Panc1 (cell line): ENCODE measurements at regions not wholly inside any gene's neighbourhood (a gene's known extent, or its start where the extent isn't known, plus 50 kb on each side); places are given as distances from the start of the nearest gene placed in this dataset.

Source experiments
- ATAC-seq: fragments of 200-7000 bp; cut with Tn5 transposase; 2 replicates; pipeline ENCODE4 v1.9.1; 2020; ENCODE audit warnings: mild to moderate bottlenecking, moderate library complexity
- BruUV-seq: library from RNA; stranded (reverse); fragments of 400-500 nt; replicated peaks from 2 replicates; lab custom pipeline; 2021; lab: Mats Ljungman, UMichigan
- CTCF ChIA-PET: fragments of 300-600 bp; sonication (Branson Sonifier 250); formaldehyde crosslinking; loops from one replicate; lab custom pipeline; 2022; ENCODE audit warnings: antibody characterized with exemption; lab: Charles Lee
- POLR2A ChIA-PET: fragments of 300-600 bp; sonication (Branson Sonifier 250); formaldehyde crosslinking; loops from one replicate; lab custom pipeline; 2022; ENCODE audit warnings: antibody characterized with exemption; lab: Charles Lee
- DNase-seq: peaks from one replicate; pipeline ENCODE4 v3.0.0-alpha.2; 2010; ENCODE audit warnings: low read depth, low spot score
- H3K27ac ChIP-seq: 2 replicates; pipeline ENCODE4 v1.5.1; 2011; ENCODE audit warnings: mild to moderate bottlenecking, low read length, inconsistent platforms
- H3K27me3 ChIP-seq: fragments of 200-500 bp; sonication (Bioruptor generic); 2 replicates; pipeline ENCODE4 v1.6.0; 2014; ENCODE audit warnings: low read length, inconsistent platforms; ENCODE audit not compliant: control insufficient read depth, insufficient read depth
- H3K36me3 ChIP-seq: fragments of 200-500 bp; sonication (Bioruptor generic); 2 replicates; pipeline ENCODE4 v1.5.1; 2014; ENCODE audit warnings: inconsistent platforms, mild to moderate bottlenecking, low read length, moderate library complexity; ENCODE audit not compliant: control insufficient read depth, insufficient read depth
- H3K4me1 ChIP-seq: 2 replicates; pipeline ENCODE4 v1.5.1; 2011; ENCODE audit warnings: inconsistent platforms, mild to moderate bottlenecking, low read length, moderate library complexity; ENCODE audit not compliant: control insufficient read depth, insufficient read depth
- H3K4me3 ChIP-seq, 2 experiments: 2 replicates each; pipeline ENCODE4 v1.5.1; 2011 to 2012; ENCODE audit warnings: low read depth in 2 of 2, low read length in 2 of 2, mild to moderate bottlenecking in 2 of 2, inconsistent platforms in 1 of 2, moderate library complexity in 1 of 2
- H3K9me3 ChIP-seq: fragments of 200-500 bp; sonication (Bioruptor generic); 2 replicates; pipeline ENCODE4 v1.5.1; 2014; ENCODE audit warnings: low read depth, mild to moderate bottlenecking, inconsistent platforms, low read length, moderate library complexity; ENCODE audit not compliant: control insufficient read depth, insufficient read depth
- CTCF ChIP-seq: fragments of 450-650 bp; IDR thresholded peaks from 2 replicates; pipeline ENCODE4 v1.5.1; 2017; ENCODE audit warnings: mild to moderate bottlenecking
- POLR2AphosphoS5 ChIP-seq: IDR thresholded peaks from 2 replicates; pipeline ENCODE4 v1.6.1; 2012; ENCODE audit warnings: mild to moderate bottlenecking, low read depth, low read length, moderate library complexity
- REST ChIP-seq, 2 experiments: IDR thresholded peaks; 2 replicates each; pipeline ENCODE4 v1.6.1; 2011 to 2012; ENCODE audit warnings: low read depth in 2 of 2, control low read depth in 1 of 2, low read length in 1 of 2, mild to moderate bottlenecking in 1 of 2, moderate library complexity in 1 of 2; ENCODE audit not compliant: insufficient read depth in 1 of 2
- SIN3A ChIP-seq: IDR thresholded peaks from 2 replicates; pipeline ENCODE4 v1.6.1; 2012; ENCODE audit warnings: low read depth, mild to moderate bottlenecking, low read length, moderate library complexity, borderline replicate concordance; ENCODE audit not compliant: insufficient read depth
- TCF7L2 ChIP-seq: IDR thresholded peaks from 2 replicates; pipeline ENCODE4 v1.6.1; 2011; ENCODE audit warnings: mild to moderate bottlenecking, low read depth, low read length, inconsistent platforms
- in situ Hi-C: cut with HindIII; loops from 2 replicates; pipeline ENCODE4 v1.10.0; 2016; ENCODE audit warnings: low sequenced_read_pairs, low pct_unique_long_range_greater_than_20kb
- intact Hi-C: fragments of 100-400 bp; cut with micrococcal nuclease; formaldehyde crosslinking; loops from one replicate; pipeline ENCODE4 v1.10.0; 2022; ENCODE audit not compliant: unreplicated experiment

GRCh38 chr3:25938566-25939325 lies 148.9 kb downstream of the OXSM start:
- Histone ChIP-seq H3K36me3 (no peaks in the 10 kb centered on the region), H3K27me3 (no peaks in the 10 kb centered on the region), H3K4me1 (no peaks in the 10 kb centered on the region), H3K4me3 (no peak overlapping the region), H3K9me3 (no peaks in the 10 kb centered on the region), H3K27ac (no peak overlapping the region)
- intact Hi-C loops (no loop called here), in situ Hi-C loops (no loop called here)
- ChIA-PET CTCF (no interaction called here), POLR2A (no interaction called here)
- ATAC-seq, result no peak
- no TSS peak for BruUV-seq
- no peak for DNase-seq
- TF ChIP-seq REST (IDR thresholded peaks at IDR 0.05; ENCODE audit: insufficient read depth in 1 of 2, low read depth in 2 of 2, low read length in 1 of 2), result no peak

GRCh38 chr3:25940935-25941334 lies 151.0 kb downstream of the OXSM start:
- ATAC-seq, result no peak
- ChIA-PET CTCF (no interaction called here), POLR2A (no interaction called here)
- Histone ChIP-seq H3K36me3 (no peaks in the 10 kb centered on the region), H3K27ac (no peak overlapping the region), H3K9me3 (no peaks in the 10 kb centered on the region), H3K4me3 (no peak overlapping the region), H3K4me1 (no peaks in the 10 kb centered on the region), H3K27me3 (no peaks in the 10 kb centered on the region)
- intact Hi-C loops (no loop called here), in situ Hi-C loops (no loop called here)
- no peak for TF ChIP-seq POLR2AphosphoS5
- TF ChIP-seq REST (IDR thresholded peaks at IDR 0.05; ENCODE audit: insufficient read depth in 1 of 2, low read depth in 2 of 2, low read length in 1 of 2), result no peak
- no peak for TF ChIP-seq SIN3A
- TF ChIP-seq TCF7L2, result no peak
- TF ChIP-seq CTCF, result no peak
- DNase-seq, result no peak
- BruUV-seq, result no TSS peak
